ENCODE measurements at regions not wholly inside any gene's neighbourhood (a gene's known extent, or its start where the extent isn't known, plus 50 kb on each side); places are given as distances from the start of the nearest gene placed in this dataset.

GRCh38 chr16:86095131-86095752 lies 196.3 kb downstream of the IRF8 start (continued):
- no peak for TF ChIP-seq REST (IDR thresholded peaks at IDR 0.05; ENCODE audit: low read depth)
- TF ChIP-seq EZH2phosphoT487 (IDR thresholded peaks at IDR 0.05; ENCODE audit: borderline replicate concordance) = no peak

- H3K36me3 ChIP-seq (ENCODE audit: control insufficient read depth in 1 of 2, insufficient read depth in 2 of 2, low read length in 2 of 2) = no peaks in the 10 kb centered on the region
- CTCF ChIA-PET = no interaction called here
- H3K79me2 ChIP-seq (ENCODE audit: insufficient read depth, low read length) = no peaks in the 10 kb centered on the region
- no peak overlapping the region for H3K9ac ChIP-seq (ENCODE audit: low read length)
- RAD21 ChIA-PET (ENCODE audit: low non-redundant PET in 1 of 2, low total read pairs in 2 of 2, uncharacterized antibody in 2 of 2, unreplicated experiment in 2 of 2) = no interaction called here
- H3K4me3 ChIP-seq (replicated peaks in 1 of 2; ENCODE audit: low read depth in 1 of 2, low read length in 2 of 2) = no peak overlapping the region
- intact Hi-C loops (cut with micrococcal nuclease) = no loop called here
- no peak overlapping the region for H3K27ac ChIP-seq (ENCODE audit: low read depth, low read length)
- no peak overlapping the region for H3K4me2 ChIP-seq (ENCODE audit: low read length)
- H3K4me1 ChIP-seq (ENCODE audit: control insufficient read depth in 1 of 2, insufficient read depth in 2 of 2, low read length in 2 of 2) = no peaks in the 10 kb centered on the region
- no peak overlapping the region for H2AFZ ChIP-seq (ENCODE audit: low read depth, low read length, poor library complexity, severe bottlenecking)
- DNase-seq (ENCODE audit: low read depth, low spot score) (no peak), ATAC-seq (no peak; the same call in 1 of the 2 replicates)
- no peaks in the 10 kb centered on the region for H3K9me2 ChIP-seq (ENCODE audit: insufficient read depth)
- H3K9me3 ChIP-seq (ENCODE audit: control insufficient read depth in 1 of 2, insufficient read depth in 1 of 2, low read depth in 1 of 2, low read length in 2 of 2) = no peaks in the 10 kb centered on the region; a peak in 1 of 4 replicates
- H3K27me3 ChIP-seq (ENCODE audit: insufficient read depth, low read length) = 0 out of 2 replicates have a peak, but pooled peaks cover 6% of the 10 kb centered on the region
- no peaks in the 10 kb centered on the region for H4K20me1 ChIP-seq (ENCODE audit: insufficient read depth)
- BruUV-seq (replicated peaks) = no TSS peak
- POLR2A ChIA-PET = no interaction called here
- TF ChIP-seq SIN3A (IDR thresholded peaks at IDR 0.05; ENCODE audit: low read depth) (no peak), YY1 (IDR thresholded peaks at IDR 0.05; ENCODE audit: extremely low read depth, insufficient replicate concordance, low read depth, low read length) (no peak), SP1 (IDR thresholded peaks at IDR 0.05; ENCODE audit: low read depth) (no peak), EZH2phosphoT487 (IDR thresholded peaks at IDR 0.05; ENCODE audit: borderline replicate concordance) (no peak), ATF3 (IDR thresholded peaks at IDR 0.05) (no peak), RAD21 (IDR thresholded peaks at IDR 0.05; ENCODE audit: low read depth) (no peak), ZBTB33 (IDR thresholded peaks at IDR 0.05; ENCODE audit: extremely low read depth, insufficient replicate concordance, low read length) (no peak), POLR2A (IDR thresholded peaks at IDR 0.05; ENCODE audit: borderline replicate concordance, extremely low read depth, insufficient read depth, insufficient read length) (no peak), SRF (IDR thresholded peaks at IDR 0.05; ENCODE audit: low read depth) (no peak), TCF7L2 (IDR thresholded peaks at IDR 0.05; ENCODE audit: borderline replicate concordance, extremely low read depth, insufficient read depth, insufficient read length) (no peak), CBX3 (IDR thresholded peaks at IDR 0.05; ENCODE audit: low read depth) (no peak), CEBPB (IDR thresholded peaks at IDR 0.05; ENCODE audit: low read depth) (no peak), REST (IDR thresholded peaks at IDR 0.05; ENCODE audit: low read depth) (no peak), EGR1 (IDR thresholded peaks at IDR 0.05; ENCODE audit: low read depth) (no peak)
Measured at GRCh38 chr16:86095906-86096485, 197.0 kb downstream of the IRF8 start.
